Astrocyte (in vitro differentiated cells and primary cell): ENCODE measurements at regions not wholly inside any gene's neighbourhood (a gene's known extent, or its start where the extent isn't known, plus 50 kb on each side); places are given as distances from the start of the nearest gene placed in this dataset.
A peak's percentile ranks its signal among the peaks of the same experiment; 100 is the strongest.

Experiments
- DNase-seq: peaks from one replicate; pipeline ENCODE4 v3.0.0-alpha.2; 2010; ENCODE audit warnings: low read depth
- FAIRE-seq: peaks from 2 replicates; lab custom pipeline; 2011; peaks lifted over from hg19 to GRCh38; lab: Jason Lieb, UNC
- H2AFZ ChIP-seq: 2 replicates; pipeline ENCODE4 v1.6.0; 2012; ENCODE audit warnings: low read depth, low read length, inconsistent platforms
- H3K27ac ChIP-seq: 2 replicates; pipeline ENCODE4 v1.5.1; 2011; ENCODE audit warnings: low read depth, low read length, inconsistent platforms
- H3K27me3 ChIP-seq: 2 replicates; pipeline ENCODE4 v1.6.0; 2011; ENCODE audit warnings: low read length, inconsistent platforms; ENCODE audit not compliant: insufficient read depth
- H3K36me3 ChIP-seq: 2 replicates; pipeline ENCODE4 v1.5.1; 2011; ENCODE audit warnings: low read length, inconsistent platforms; ENCODE audit not compliant: insufficient read depth
- H3K4me1 ChIP-seq: 2 replicates; pipeline ENCODE4 v1.5.1; 2011; ENCODE audit warnings: low read length, inconsistent platforms; ENCODE audit not compliant: insufficient read depth
- H3K4me2 ChIP-seq: 2 replicates; pipeline ENCODE4 v1.6.0; 2012; ENCODE audit warnings: low read length, inconsistent platforms
- H3K4me3 ChIP-seq: 2 replicates; pipeline ENCODE4 v1.5.1; 2011; ENCODE audit warnings: low read depth, mild to moderate bottlenecking, low read length, inconsistent platforms; ENCODE audit not compliant: insufficient read depth
- H3K79me2 ChIP-seq: 2 replicates; pipeline ENCODE4 v1.6.0; 2012; ENCODE audit warnings: mild to moderate bottlenecking, low read length, inconsistent platforms; ENCODE audit not compliant: insufficient read depth
- H3K9ac ChIP-seq: 2 replicates; pipeline ENCODE4 v1.6.0; 2012; ENCODE audit warnings: mild to moderate bottlenecking, low read length, inconsistent platforms
- H3K9me3 ChIP-seq: 2 replicates; pipeline ENCODE4 v1.5.1; 2012; ENCODE audit warnings: low read depth, mild to moderate bottlenecking, low read length, inconsistent platforms; ENCODE audit not compliant: insufficient read depth
- H4K20me1 ChIP-seq: 2 replicates; pipeline ENCODE4 v1.6.0; 2012; ENCODE audit warnings: low read length, inconsistent platforms; ENCODE audit not compliant: insufficient read depth
- H3K27ac Mint-ChIP-seq: one replicate; pipeline ENCODE4 v1.8.0; 2021; ENCODE audit warnings: mild to moderate bottlenecking, mixed read lengths; ENCODE audit not compliant: unreplicated experiment
- H3K27me3 Mint-ChIP-seq: one replicate; pipeline ENCODE4 v1.8.0; 2021; ENCODE audit warnings: low read depth, mixed read lengths; ENCODE audit not compliant: unreplicated experiment
- H3K36me3 Mint-ChIP-seq: one replicate; pipeline ENCODE4 v1.8.0; 2021; ENCODE audit warnings: low read depth, mixed read lengths; ENCODE audit not compliant: unreplicated experiment
- H3K4me1 Mint-ChIP-seq: one replicate; pipeline ENCODE4 v1.8.0; 2021; ENCODE audit warnings: low read depth, mixed read lengths; ENCODE audit not compliant: unreplicated experiment
- H3K4me3 Mint-ChIP-seq: one replicate; pipeline ENCODE4 v1.8.0; 2021; ENCODE audit warnings: mild to moderate bottlenecking, moderate library complexity, mixed read lengths; ENCODE audit not compliant: unreplicated experiment
- H3K9me3 Mint-ChIP-seq: one replicate; pipeline ENCODE4 v1.8.0; 2021; ENCODE audit warnings: mild to moderate bottlenecking, mixed read lengths; ENCODE audit not compliant: unreplicated experiment
- CTCF ChIP-seq: IDR thresholded peaks from 2 replicates; pipeline ENCODE4 v1.5.1; 2011; ENCODE audit warnings: low read depth, mild to moderate bottlenecking, inconsistent platforms, low read length, moderate library complexity; ENCODE audit not compliant: insufficient read depth
- EZH2 ChIP-seq: IDR thresholded peaks from 2 replicates; pipeline ENCODE4 v1.6.1; 2012; ENCODE audit warnings: mild to moderate bottlenecking, low read length, inconsistent platforms; ENCODE audit not compliant: insufficient read depth

DNA sequence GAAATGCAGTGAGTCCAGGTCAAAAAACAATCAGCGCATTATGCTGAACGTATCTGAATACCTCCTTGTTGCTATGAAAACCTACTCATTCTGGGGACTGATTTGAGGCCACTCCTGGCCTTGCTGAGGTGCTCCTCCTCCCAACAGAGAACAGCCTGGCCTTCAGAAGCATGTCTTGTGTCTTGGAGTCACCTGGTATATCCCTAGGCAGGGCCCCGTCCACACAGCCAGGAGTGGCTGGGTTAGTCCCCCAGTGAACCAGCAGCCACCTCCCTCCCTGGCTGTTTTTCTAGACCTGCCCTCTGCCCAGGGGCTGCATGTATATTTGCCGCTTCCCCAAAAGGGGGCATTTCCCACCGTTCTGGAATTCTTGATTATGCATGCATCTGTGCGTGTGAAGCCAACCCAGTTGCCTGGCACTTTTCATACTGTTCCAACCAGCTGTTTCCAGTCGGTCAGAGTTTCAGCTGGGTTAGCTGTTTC, 99.2 kb upstream of the SPATA31C2 start:
- Histone ChIP-seq H2AFZ (no peak overlapping the region), H3K79me2 (no peaks in the 10 kb centered on the region), H4K20me1 (no peaks in the 10 kb centered on the region), H3K36me3 (no peaks in the 10 kb centered on the region), H3K9ac (no peak overlapping the region), H3K4me2 (no peak overlapping the region), H3K4me3 (no peak overlapping the region), H3K9me3 (no peaks in the 10 kb centered on the region), H3K27ac (no peak overlapping the region), H3K27me3 (no peaks in the 10 kb centered on the region), H3K4me1 (no peaks in the 10 kb centered on the region)
- Mint-ChIP-seq H3K9me3 (peaks cover under 1% of the 10 kb centered on the region), H3K27me3 (no peaks in the 10 kb centered on the region), H3K4me3 (no peak overlapping the region), H3K27ac (no peak overlapping the region), H3K36me3 (no peaks in the 10 kb centered on the region), H3K4me1 (peaks cover 27% of the 10 kb centered on the region)
- FAIRE-seq (no peak), DNase-seq (no peak)
- TF ChIP-seq EZH2 = no peak
- TF ChIP-seq CTCF = no peak

GRCh38 chr9:88236511-88237478, 98.5 kb upstream of the SPATA31C2 start:
- no peaks in the 10 kb centered on the region for H3K79me2 ChIP-seq
- no peaks in the 10 kb centered on the region for H3K36me3 ChIP-seq
- H4K20me1 ChIP-seq = no peaks in the 10 kb centered on the region
- H3K4me2 ChIP-seq = no peak overlapping the region
- H3K9me3 ChIP-seq = no peaks in the 10 kb centered on the region
- Mint-ChIP-seq H3K4me3 (no peak overlapping the region), H3K36me3 (no peaks in the 10 kb centered on the region), H3K9me3 (peaks cover 5% of the 10 kb centered on the region), H3K4me1 (peaks cover 29% of the 10 kb centered on the region), H3K27ac (no peak overlapping the region), H3K27me3 (no peaks in the 10 kb centered on the region)
- H3K4me1 ChIP-seq = no peaks in the 10 kb centered on the region
- H3K4me3 ChIP-seq = no peak overlapping the region
- H3K27me3 ChIP-seq = no peaks in the 10 kb centered on the region
- FAIRE-seq = no peak
- H2AFZ ChIP-seq = no peak overlapping the region
- peak; percentile 74 for DNase-seq
- TF ChIP-seq EZH2 (no peak), CTCF (no peak)
- H3K27ac ChIP-seq = no peak overlapping the region
- no peak overlapping the region for H3K9ac ChIP-seq

DNA sequence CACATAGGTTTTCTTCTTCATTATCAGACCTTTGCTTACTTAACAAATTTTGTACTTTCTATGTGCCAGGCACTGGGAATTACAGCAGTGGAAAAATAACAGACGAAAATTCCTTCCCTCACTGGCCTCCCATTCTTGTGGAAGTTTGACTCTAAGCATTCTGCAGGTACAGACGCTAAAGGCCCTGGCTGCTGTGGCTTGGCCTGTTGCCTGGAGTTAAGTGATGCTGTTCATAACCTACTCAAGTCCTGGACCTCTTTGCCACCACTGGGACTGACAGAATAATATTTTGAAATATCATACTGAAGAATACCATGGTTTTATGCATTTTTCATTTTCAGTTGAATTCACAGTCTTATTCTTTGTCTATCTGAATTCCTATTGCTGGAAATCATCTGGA, 97.3 kb upstream of the SPATA31C2 start:
- Histone ChIP-seq H3K4me2 (no peak overlapping the region), H3K36me3 (no peaks in the 10 kb centered on the region), H3K4me1 (no peaks in the 10 kb centered on the region), H3K27ac (no peak overlapping the region), H3K27me3 (no peaks in the 10 kb centered on the region), H4K20me1 (no peaks in the 10 kb centered on the region), H2AFZ (no peak overlapping the region), H3K79me2 (no peaks in the 10 kb centered on the region), H3K9me3 (peaks cover 4% of the 10 kb centered on the region), H3K9ac (no peak overlapping the region), H3K4me3 (no peak overlapping the region)
- H3K27ac Mint-ChIP-seq = no peak overlapping the region
- no peak for FAIRE-seq
- peaks cover 29% of the 10 kb centered on the region for H3K4me1 Mint-ChIP-seq
- no peak overlapping the region for H3K4me3 Mint-ChIP-seq
- H3K27me3 Mint-ChIP-seq = no peaks in the 10 kb centered on the region
- no peaks in the 10 kb centered on the region for H3K36me3 Mint-ChIP-seq
- peak; percentile 46 for DNase-seq
- TF ChIP-seq CTCF (no peak), EZH2 (no peak)
- H3K9me3 Mint-ChIP-seq = peaks cover 5% of the 10 kb centered on the region
